Heart left ventricle (tissue), 16 donors: ENCODE measurements at regions not wholly inside any gene's neighbourhood (a gene's known extent, or its start where the extent isn't known, plus 50 kb on each side); places are given as distances from the start of the nearest gene placed in this dataset.

ENCODE experiments used
- ATAC-seq, 4 donors: fragments of 200-7000 bp; cut with Tn5 transposase; one replicate each; pipeline ENCODE4 v1.9.1; 2020 to 2022; ENCODE audit warnings: moderate library complexity in 4 of 4, mild to moderate bottlenecking in 3 of 4, moderate number of reproducible peaks in 1 of 4
- DNase-seq, 5 donors: peaks; one replicate each; pipeline ENCODE4 v3.0.0-alpha.2; 2020
- H3K27ac ChIP-seq, 12 donors: fragments of 200-600 bp; sonication (generic) in 4 of 12; one replicate each; pipeline versions ENCODE4 v1.5.0 to v1.8.0; 2016 to 2022; ENCODE audit warnings: mild to moderate bottlenecking in 2 of 12
- H3K27me3 ChIP-seq, 9 donors: fragments of 200-600 bp; sonication (generic) in 2 of 9; one replicate each; pipeline versions ENCODE4 v1.5.1 to v1.8.0; 2016 to 2022; ENCODE audit warnings: mild to moderate bottlenecking in 3 of 9
- H3K36me3 ChIP-seq, 9 donors: fragments of 200-600 bp; sonication (generic) in 2 of 9; one replicate each; pipeline versions ENCODE4 v1.5.0 to v1.8.0; 2018 to 2022; ENCODE audit warnings: mild to moderate bottlenecking in 2 of 9
- H3K4me1 ChIP-seq, 12 donors: fragments of 200-600 bp; sonication (generic) in 4 of 12; one replicate each; pipeline versions ENCODE4 v1.5.0 to v1.8.0; 2016 to 2022; ENCODE audit warnings: mild to moderate bottlenecking in 3 of 12
- H3K4me3 ChIP-seq, 12 donors: fragments of 200-600 bp; sonication (generic) in 4 of 12; one replicate each; pipeline versions ENCODE4 v1.5.0 to v1.8.0; 2017 to 2022; ENCODE audit warnings: mild to moderate bottlenecking in 9 of 12, moderate library complexity in 4 of 12
- H3K9me3 ChIP-seq, 12 donors: fragments of 200-600 bp; sonication (generic) in 4 of 12; one replicate each; pipeline versions ENCODE4 v1.5.0 to v1.8.0; 2016 to 2022; ENCODE audit warnings: mild to moderate bottlenecking in 1 of 12
- CTCF ChIP-seq, 12 donors: fragments of 200-600 bp; sonication (generic) in 4 of 12; IDR thresholded peaks; one replicate each; pipeline versions ENCODE4 v1.5.0 to v1.8.0; 2018 to 2022; ENCODE audit warnings: antibody characterized with exemption in 12 of 12, mild to moderate bottlenecking in 5 of 12
- POLR2A ChIP-seq, 2 donors: fragments of 450-650 bp; IDR thresholded peaks; one replicate each; pipeline ENCODE4 v1.6.1; 2017; ENCODE audit warnings: antibody characterized with exemption in 2 of 2, mild to moderate bottlenecking in 2 of 2, moderate library complexity in 2 of 2
- WGBS, 4 donors: extraction: QIAGEN DNeasy Blood & Tissue Kit in 2 of 4; methylation state at CpG; one replicate each; pipeline versions ENCODE4 v1.1.5 to v1.1.7; 2013 to 2018; 5-methylcytosine and 5-hydroxymethylcytosine counted together
- intact Hi-C, 10 donors: fragments of 100-400 bp; cut with DNase I; formaldehyde crosslinking; loops; one replicate each; pipeline versions ENCODE4 v1.11.1 to v1.14.2; 2022
- donor health status: ischemic (EF 13 %, LVEDD 7.1; RV severe dilation, severe dysfunction).
- donor health status: healthy with polysubstance abuse.
- donor health status: DM: no; HTN: yes; CAD: no.
- donor health status: DM: no; HTN: no; CAD: no.
- donor health status: ischemic (EF 25% LVEDD 6.9; RV normal size, moderate dysfunction).
- donor health status: ischemic (EF 25% LVEDD 5.7; RV mildly dilated, moderate dysfunction).
- donor health status: healthy.
- donor health status: DM: yes; HTN: yes; CAD: no.
- donor health status: ischemic (EF 35%, LVEDD 5.7; RV mildly dilated, moderate dysfunction).
- donor health status: nonischemic (EF 11% LVEDD 7.7; RV severe dilation, severe dysfunction).
- donor health status: DM: yes; HTN: yes; CAD: no.
- donor health status: PGD.
- donor health status: ischemic (EF 29% LVEDD 5.4; RV normal size, mild dysfunction).
- donor health status: nonischemic (EF 23%, LVEDD 6.1; RV moderate dilation, normal function).

DNA sequence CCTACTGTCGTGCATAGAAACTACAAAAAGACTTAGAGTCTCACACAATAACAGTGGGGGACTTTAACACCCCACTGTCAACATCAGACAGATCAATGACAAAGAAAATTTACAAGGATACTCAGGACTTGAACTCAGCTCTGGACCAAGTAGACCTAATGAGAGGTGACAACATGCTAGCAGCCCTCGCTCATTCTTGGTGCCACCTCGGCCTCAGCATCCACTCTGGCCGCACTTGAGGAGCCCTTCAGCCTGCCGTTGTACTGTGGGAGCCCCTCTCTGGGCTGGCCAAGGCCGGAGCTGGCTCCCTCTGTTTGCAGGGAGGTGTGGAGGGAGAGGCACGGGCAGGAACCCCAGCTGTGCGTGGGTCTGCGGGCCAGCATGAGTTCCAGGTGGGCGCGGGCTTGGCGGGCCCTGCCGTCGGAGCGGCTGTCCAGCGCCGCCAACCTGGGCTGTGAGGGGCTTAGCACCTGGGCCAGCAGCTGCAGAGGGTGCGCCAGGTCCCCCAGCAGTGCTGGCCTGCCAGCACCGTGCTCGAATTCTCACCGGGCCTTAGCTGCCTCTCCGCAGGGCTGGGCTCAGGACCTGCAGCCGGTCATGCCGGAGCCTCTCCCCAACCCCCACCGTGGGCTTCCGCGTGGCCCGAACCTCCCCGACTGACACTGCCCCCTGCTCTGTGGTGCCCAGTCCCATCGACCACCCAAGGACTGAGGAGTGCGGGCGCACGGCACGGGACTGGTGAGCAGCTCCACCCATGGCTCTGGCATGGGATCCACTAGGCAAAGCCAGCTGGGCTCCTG is 205.6 kb downstream of the FRK start:
- intact Hi-C loops: no loop called here
- no peaks in the 10 kb centered on the region for H3K4me1 ChIP-seq
- H3K27me3 ChIP-seq: no peaks in the 10 kb centered on the region
- H3K4me3 ChIP-seq: no peak overlapping the region
- no peak for TF ChIP-seq POLR2A (IDR thresholded peaks at IDR 0.05)
- no peak for TF ChIP-seq CTCF (IDR thresholded peaks at IDR 0.05)
- H3K36me3 ChIP-seq: no peaks in the 10 kb centered on the region
- no peak overlapping the region for H3K27ac ChIP-seq
- peak in 1 of 4 donors; percentile 15 for ATAC-seq
- H3K9me3 ChIP-seq: peaks cover 0 to 20% (median 2%) of the 10 kb centered on the region in 12 donors
- no peak for DNase-seq
- WGBS, 4 donors: 90 to 94% (median 93%) methylated on average over 18 to 34 of the region's 34 CpGs

DNA sequence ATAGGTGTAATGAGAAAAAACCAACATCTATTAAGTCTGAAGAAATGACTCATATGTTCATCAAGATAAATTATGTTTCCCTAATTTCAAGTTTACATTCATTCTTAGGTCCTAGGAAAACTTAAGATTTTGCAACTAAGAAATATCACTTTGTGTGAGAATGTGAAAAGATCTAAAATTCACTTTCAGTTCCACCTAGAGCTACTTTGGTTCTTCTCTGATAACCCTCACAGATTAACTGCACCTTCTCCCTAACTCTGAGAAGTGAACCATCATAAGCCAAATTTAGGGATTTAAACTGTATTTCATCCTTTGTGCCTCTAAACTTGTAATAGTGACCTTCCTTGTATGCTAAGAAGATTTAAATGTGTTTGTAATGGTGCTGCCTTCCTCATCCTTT is 213.0 kb downstream of the FRK start:
- Histone ChIP-seq H3K27me3 (no peaks in the 10 kb centered on the region), H3K9me3 (peaks cover 0 to 7% (median 0%) of the 10 kb centered on the region in 12 donors), H3K36me3 (no peaks in the 10 kb centered on the region), H3K27ac (no peak overlapping the region), H3K4me3 (no peak overlapping the region), H3K4me1 (no peaks in the 10 kb centered on the region)
- intact Hi-C loops: no loop called here
- no peak for DNase-seq
- no peak for ATAC-seq
- TF ChIP-seq CTCF (IDR thresholded peaks at IDR 0.05): no peak
- no peak for TF ChIP-seq POLR2A (IDR thresholded peaks at IDR 0.05)

GRCh38 chr6:115843945-115844344 is 216.7 kb downstream of the FRK start:
- no peaks in the 10 kb centered on the region for H3K36me3 ChIP-seq
- peaks cover 0 to 7% (median 0%) of the 10 kb centered on the region in 12 donors for H3K9me3 ChIP-seq
- intact Hi-C loops: no loop called here
- no peak overlapping the region for H3K27ac ChIP-seq
- TF ChIP-seq CTCF (IDR thresholded peaks at IDR 0.05) (no peak), POLR2A (IDR thresholded peaks at IDR 0.05) (no peak)
- no peaks in the 10 kb centered on the region for H3K4me1 ChIP-seq
- no peak overlapping the region for H3K4me3 ChIP-seq
- ATAC-seq (no peak), DNase-seq (no peak)
- no peaks in the 10 kb centered on the region for H3K27me3 ChIP-seq

DNA sequence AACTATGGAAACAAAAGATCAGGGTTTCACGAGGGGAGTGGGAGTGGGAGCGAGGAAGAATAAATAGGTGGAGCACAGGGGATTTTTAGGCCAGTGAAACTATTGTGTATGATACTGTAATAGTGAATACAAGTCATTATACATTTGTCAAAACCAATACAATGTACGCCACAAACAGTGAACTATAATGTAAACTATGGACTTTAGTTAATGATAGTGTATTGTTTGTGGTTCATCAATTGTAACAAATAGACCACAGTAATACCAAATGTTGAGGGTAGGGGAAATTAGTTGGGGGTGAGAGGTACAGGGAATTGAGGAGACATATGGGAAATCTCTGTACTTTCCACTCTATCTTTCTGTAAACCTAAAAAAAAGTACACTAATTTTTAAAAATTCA is 218.4 kb downstream of the FRK start:
- Histone ChIP-seq H3K4me3 (no peak overlapping the region), H3K27ac (no peak overlapping the region), H3K9me3 (peaks cover 0 to 7% (median 0%) of the 10 kb centered on the region in 12 donors), H3K4me1 (no peaks in the 10 kb centered on the region), H3K36me3 (no peaks in the 10 kb centered on the region), H3K27me3 (no peaks in the 10 kb centered on the region)
- no peak for DNase-seq
- no peak for TF ChIP-seq POLR2A (IDR thresholded peaks at IDR 0.05)
- TF ChIP-seq CTCF (IDR thresholded peaks at IDR 0.05): no peak
- 83 to 91% (median 86%) methylated on average over 3 of the region's 3 CpGs for WGBS, 4 donors
- no peak for ATAC-seq
- intact Hi-C loops: no loop called here
